ENCODE measurements at regions not wholly inside any gene's neighbourhood (a gene's known extent, or its start where the extent isn't known, plus 50 kb on each side); places are given as distances from the start of the nearest gene placed in this dataset.

DNA sequence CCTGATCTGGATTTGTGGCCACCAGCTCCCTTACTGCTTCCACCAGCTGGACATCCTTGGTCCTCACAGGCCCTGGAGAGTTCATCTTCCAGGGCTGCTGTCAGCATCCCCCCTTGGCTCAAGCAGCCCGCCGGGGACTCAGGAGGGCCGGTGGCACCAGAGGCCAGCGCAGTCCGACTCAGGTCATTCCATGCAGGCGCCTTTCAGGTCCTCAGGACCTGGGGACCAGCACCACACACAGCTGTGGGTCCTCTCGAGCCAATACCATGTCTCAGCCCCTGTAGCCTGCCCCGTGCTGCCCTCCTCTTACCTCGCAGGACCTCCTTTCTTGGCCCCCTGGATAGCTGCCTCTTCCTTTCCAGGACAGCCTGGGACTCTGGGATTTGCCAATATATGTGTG lies 145.5 kb downstream of the BMS1 start:
- TF ChIP-seq POLR2A (IDR thresholded peaks at IDR 0.05): no peak
- TF ChIP-seq, protein P1, sequence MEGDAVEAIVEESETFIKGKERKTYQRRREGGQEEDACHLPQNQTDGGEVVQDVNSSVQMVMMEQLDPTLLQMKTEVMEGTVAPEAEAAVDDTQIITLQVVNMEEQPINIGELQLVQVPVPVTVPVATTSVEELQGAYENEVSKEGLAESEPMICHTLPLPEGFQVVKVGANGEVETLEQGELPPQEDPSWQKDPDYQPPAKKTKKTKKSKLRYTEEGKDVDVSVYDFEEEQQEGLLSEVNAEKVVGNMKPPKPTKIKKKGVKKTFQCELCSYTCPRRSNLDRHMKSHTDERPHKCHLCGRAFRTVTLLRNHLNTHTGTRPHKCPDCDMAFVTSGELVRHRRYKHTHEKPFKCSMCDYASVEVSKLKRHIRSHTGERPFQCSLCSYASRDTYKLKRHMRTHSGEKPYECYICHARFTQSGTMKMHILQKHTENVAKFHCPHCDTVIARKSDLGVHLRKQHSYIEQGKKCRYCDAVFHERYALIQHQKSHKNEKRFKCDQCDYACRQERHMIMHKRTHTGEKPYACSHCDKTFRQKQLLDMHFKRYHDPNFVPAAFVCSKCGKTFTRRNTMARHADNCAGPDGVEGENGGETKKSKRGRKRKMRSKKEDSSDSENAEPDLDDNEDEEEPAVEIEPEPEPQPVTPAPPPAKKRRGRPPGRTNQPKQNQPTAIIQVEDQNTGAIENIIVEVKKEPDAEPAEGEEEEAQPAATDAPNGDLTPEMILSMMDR (IDR thresholded peaks at IDR 0.05): no peak
- TF ChIP-seq POLR2AphosphoS5 (IDR thresholded peaks at IDR 0.05; ENCODE audit: insufficient read depth in 1 of 2, low read depth in 1 of 2): no peak

Measured in vagina (tissue), 2 donors.